ENCODE measurements at regions not wholly inside any gene's neighbourhood (a gene's known extent, or its start where the extent isn't known, plus 50 kb on each side); places are given as distances from the start of the nearest gene placed in this dataset.

- POLR2A ChIA-PET, result interaction anchor here (1.0 kb wide), 1 partner anchor 84 kb away, joined by 4 read pairs; the partner anchor contains the start of gene IER5L
- H3K4me3 Mint-ChIP-seq, result no peak overlapping the region
- ATAC-seq (ENCODE audit: poor library complexity), result no peak
Observed at GRCh38 chr9:129262261-129262660, 84.2 kb upstream of the IER5L start.

GRCh38 chr9:129259375-129259774 is 81.3 kb upstream of the IER5L start:
- H3K4me3 Mint-ChIP-seq, result peak overlapping the region; percentile 80
- H3K27me3 Mint-ChIP-seq, result no peaks in the 10 kb centered on the region
- DNase-seq (no peak), ATAC-seq (ENCODE audit: poor library complexity) (no peak)
- Histone ChIP-seq H3K4me3 (ENCODE audit: low read length) (no peak overlapping the region), H3K9me3 (ENCODE audit: control insufficient read depth in 1 of 2, insufficient read depth in 1 of 2, low read length in 2 of 2) (no peaks in the 10 kb centered on the region), H3K27me3 (ENCODE audit: control insufficient read depth in 1 of 2, insufficient read depth in 2 of 2, low read length in 2 of 2) (peaks cover 0 to 3% of the 10 kb centered on the region in 2 experiments), H3K36me3 (ENCODE audit: insufficient read depth, low read length) (no peaks in the 10 kb centered on the region), H3K4me1 (ENCODE audit: insufficient read depth, low read length) (peaks cover 34% of the 10 kb centered on the region), H3K27ac (ENCODE audit: low read depth in 1 of 2, low read length in 2 of 2) (no peak overlapping the region)
- H3K4me1 Mint-ChIP-seq (ENCODE audit: low read depth), result peaks cover 47% of the 10 kb centered on the region
- CTCF ChIA-PET, result interaction anchor here (1.2 kb wide), 1 partner anchor 127 kb away, joined by 4 read pairs; no protein-coding TSS in a partner anchor
- H3K36me3 Mint-ChIP-seq (ENCODE audit: low read depth), result no peaks in the 10 kb centered on the region
- H3K27ac Mint-ChIP-seq, result peak overlapping the region; percentile 59
- intact Hi-C loops (cut with DNase I, micrococcal nuclease), result loop anchor here (2.0 to 5.0 kb wide), 3 partner anchors 23 to 82 kb away; partner anchors contain the start of gene IER5L (in 1 of the 2)
- no peaks in the 10 kb centered on the region for H3K9me3 Mint-ChIP-seq
- POLR2A ChIA-PET, result interaction anchor here (0.6 to 1.6 kb wide), 5 partner anchors 9 to 86 kb away, joined by 3 to 8 read pairs (median 7); partner anchors contain the start of gene IER5L
- TF ChIP-seq, protein P1, sequence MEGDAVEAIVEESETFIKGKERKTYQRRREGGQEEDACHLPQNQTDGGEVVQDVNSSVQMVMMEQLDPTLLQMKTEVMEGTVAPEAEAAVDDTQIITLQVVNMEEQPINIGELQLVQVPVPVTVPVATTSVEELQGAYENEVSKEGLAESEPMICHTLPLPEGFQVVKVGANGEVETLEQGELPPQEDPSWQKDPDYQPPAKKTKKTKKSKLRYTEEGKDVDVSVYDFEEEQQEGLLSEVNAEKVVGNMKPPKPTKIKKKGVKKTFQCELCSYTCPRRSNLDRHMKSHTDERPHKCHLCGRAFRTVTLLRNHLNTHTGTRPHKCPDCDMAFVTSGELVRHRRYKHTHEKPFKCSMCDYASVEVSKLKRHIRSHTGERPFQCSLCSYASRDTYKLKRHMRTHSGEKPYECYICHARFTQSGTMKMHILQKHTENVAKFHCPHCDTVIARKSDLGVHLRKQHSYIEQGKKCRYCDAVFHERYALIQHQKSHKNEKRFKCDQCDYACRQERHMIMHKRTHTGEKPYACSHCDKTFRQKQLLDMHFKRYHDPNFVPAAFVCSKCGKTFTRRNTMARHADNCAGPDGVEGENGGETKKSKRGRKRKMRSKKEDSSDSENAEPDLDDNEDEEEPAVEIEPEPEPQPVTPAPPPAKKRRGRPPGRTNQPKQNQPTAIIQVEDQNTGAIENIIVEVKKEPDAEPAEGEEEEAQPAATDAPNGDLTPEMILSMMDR (IDR thresholded peaks at IDR 0.05), result no peak

More at GRCh38 chr9:129262261-129262660, 84.2 kb upstream of the IER5L start:
- no peak overlapping the region for H3K4me3 ChIP-seq (ENCODE audit: low read length)
- TF ChIP-seq, protein P1 (IDR thresholded peaks at IDR 0.05), result no peak
- H3K27me3 ChIP-seq (ENCODE audit: control insufficient read depth in 1 of 2, insufficient read depth in 2 of 2, low read length in 2 of 2), result peaks cover 0 to 3% of the 10 kb centered on the region in 2 experiments
- Mint-ChIP-seq H3K9me3 (no peaks in the 10 kb centered on the region), H3K27ac (no peak overlapping the region), H3K36me3 (ENCODE audit: low read depth) (no peaks in the 10 kb centered on the region), H3K27me3 (no peaks in the 10 kb centered on the region), H3K4me1 (ENCODE audit: low read depth) (peaks cover 42% of the 10 kb centered on the region)
- CTCF ChIA-PET, result no interaction called here
- intact Hi-C loops (cut with DNase I, micrococcal nuclease), result no loop called here
- H3K4me1 ChIP-seq (ENCODE audit: insufficient read depth, low read length), result peaks cover 34% of the 10 kb centered on the region
- H3K27ac ChIP-seq (ENCODE audit: low read depth in 1 of 2, low read length in 2 of 2), result no peak overlapping the region
- no peaks in the 10 kb centered on the region for H3K36me3 ChIP-seq (ENCODE audit: insufficient read depth, low read length)
- no peak for DNase-seq
- H3K9me3 ChIP-seq (ENCODE audit: control insufficient read depth in 1 of 2, insufficient read depth in 1 of 2, low read length in 2 of 2), result no peaks in the 10 kb centered on the region

- H3K27me3 ChIP-seq (ENCODE audit: control insufficient read depth in 1 of 2, insufficient read depth in 2 of 2, low read length in 2 of 2), result peaks cover 0 to 3% of the 10 kb centered on the region in 2 experiments
- peak overlapping the region; percentile 59 for H3K27ac Mint-ChIP-seq
- no peak overlapping the region for H3K27ac ChIP-seq (ENCODE audit: low read depth in 1 of 2, low read length in 2 of 2)
- TF ChIP-seq, protein P1 (IDR thresholded peaks at IDR 0.05), result no peak
- CTCF ChIA-PET, result interaction anchor here (1.2 kb wide), 1 partner anchor 126 kb away, joined by 4 read pairs; no protein-coding TSS in a partner anchor
- H3K36me3 ChIP-seq (ENCODE audit: insufficient read depth, low read length), result no peaks in the 10 kb centered on the region
- peak overlapping the region; percentile 80 for H3K4me3 Mint-ChIP-seq
- H3K9me3 ChIP-seq (ENCODE audit: control insufficient read depth in 1 of 2, insufficient read depth in 1 of 2, low read length in 2 of 2), result no peaks in the 10 kb centered on the region
- DNase-seq (peak in 6 of 14 experiments; percentile 22 to 53 (median 34)), ATAC-seq (ENCODE audit: poor library complexity) (peak; percentile 37)
- peaks cover 34% of the 10 kb centered on the region for H3K4me1 ChIP-seq (ENCODE audit: insufficient read depth, low read length)
- peaks cover 47% of the 10 kb centered on the region for H3K4me1 Mint-ChIP-seq (ENCODE audit: low read depth)
- no peaks in the 10 kb centered on the region for H3K27me3 Mint-ChIP-seq
- no peaks in the 10 kb centered on the region for H3K36me3 Mint-ChIP-seq (ENCODE audit: low read depth)
- peak overlapping the region; percentile 51 for H3K4me3 ChIP-seq (ENCODE audit: low read length)
- intact Hi-C loops (cut with DNase I, micrococcal nuclease), result loop anchor here (2.0 to 5.0 kb wide), 3 partner anchors 22 to 82 kb away; partner anchors contain the start of gene IER5L (in 1 of the 2)
- POLR2A ChIA-PET, result interaction anchor here (0.6 to 1.6 kb wide), 7 partner anchors 9 to 85 kb away, joined by 3 to 8 read pairs (median 3); partner anchors contain the start of gene IER5L
- no peaks in the 10 kb centered on the region for H3K9me3 Mint-ChIP-seq
Observed at GRCh38 chr9:129258823-129259301, 80.8 kb upstream of the IER5L start.

Data from CD4-positive, alpha-beta T cell (primary cell).